Activated B cell treated with CpG ODN at 0.5 μM for 24 hours (primary cell): ENCODE measurements at regions not wholly inside any gene's neighbourhood (a gene's known extent, or its start where the extent isn't known, plus 50 kb on each side); places are given as distances from the start of the nearest gene placed in this dataset.

Source experiments
- ATAC-seq: fragments of 200-7000 bp; cut with Tn5 transposase; one replicate; pipeline ENCODE4 v1.10.0; 2021; ENCODE audit warnings: low read depth, mild to moderate bottlenecking, moderate library complexity
- CTCF ChIA-PET: fragments of 350-600 bp; sonication (Branson Sonifier 250); formaldehyde crosslinking; loops from one replicate; lab custom pipeline; 2021; ENCODE audit warnings: antibody characterized with exemption; lab: Charles Lee
- POLR2A ChIA-PET: fragments of 350-600 bp; sonication (Branson Sonifier 250); formaldehyde crosslinking; loops from one replicate; lab custom pipeline; 2021; ENCODE audit warnings: antibody characterized with exemption; lab: Charles Lee
- DNase-seq: peaks from one replicate; pipeline ENCODE4 v3.0.0; 2022
- H3K27ac Mint-ChIP-seq: one replicate; pipeline ENCODE4 v1.8.0; 2020; ENCODE audit warnings: mixed read lengths
- H3K27me3 Mint-ChIP-seq: one replicate; pipeline ENCODE4 v1.8.0; 2021; ENCODE audit warnings: mixed read lengths
- H3K36me3 Mint-ChIP-seq: one replicate; pipeline ENCODE4 v1.8.0; 2021; ENCODE audit warnings: low read depth, mixed read lengths
- H3K4me1 Mint-ChIP-seq: one replicate; pipeline ENCODE4 v1.8.0; 2021; ENCODE audit warnings: mixed read lengths
- H3K4me3 Mint-ChIP-seq: one replicate; pipeline ENCODE4 v1.8.0; 2020; ENCODE audit warnings: mild to moderate bottlenecking, mixed read lengths
- H3K9me3 Mint-ChIP-seq: one replicate; pipeline ENCODE4 v1.8.0; 2020; ENCODE audit warnings: mixed read lengths
- CTCF ChIP-seq: fragments of 200-600 bp; IDR thresholded peaks from one replicate; pipeline ENCODE4 v1.8.0; 2022; ENCODE audit warnings: antibody characterized with exemption, mild to moderate bottlenecking
- intact Hi-C: fragments of 100-400 bp; cut with micrococcal nuclease; formaldehyde crosslinking; loops from one replicate; pipeline ENCODE4 v1.15.1; 2024

GRCh38 chr11:115617767-115618166 lies 113.6 kb upstream of the CADM1 start:
- no peak for TF ChIP-seq CTCF
- Mint-ChIP-seq H3K27ac (no peak overlapping the region), H3K4me1 (no peaks in the 10 kb centered on the region), H3K4me3 (no peak overlapping the region), H3K36me3 (no peaks in the 10 kb centered on the region), H3K9me3 (no peaks in the 10 kb centered on the region), H3K27me3 (no peaks in the 10 kb centered on the region)
- no peak for ATAC-seq
- ChIA-PET CTCF (no interaction called here), POLR2A (no interaction called here)
- no peak for DNase-seq
- intact Hi-C loops = no loop called here

GRCh38 chr11:115616971-115617370 lies 112.8 kb upstream of the CADM1 start:
- intact Hi-C loops = no loop called here
- H3K27ac Mint-ChIP-seq = no peak overlapping the region
- POLR2A ChIA-PET = no interaction called here
- no peak overlapping the region for H3K4me3 Mint-ChIP-seq
- no peak for ATAC-seq
- no peaks in the 10 kb centered on the region for H3K36me3 Mint-ChIP-seq
- CTCF ChIA-PET = no interaction called here
- TF ChIP-seq CTCF = no peak
- DNase-seq = no peak
- H3K27me3 Mint-ChIP-seq = no peaks in the 10 kb centered on the region
- H3K9me3 Mint-ChIP-seq = no peaks in the 10 kb centered on the region
- no peaks in the 10 kb centered on the region for H3K4me1 Mint-ChIP-seq

- Mint-ChIP-seq H3K27me3 (no peaks in the 10 kb centered on the region), H3K36me3 (no peaks in the 10 kb centered on the region), H3K4me3 (no peak overlapping the region), H3K4me1 (no peaks in the 10 kb centered on the region), H3K27ac (no peak overlapping the region), H3K9me3 (peaks cover 3% of the 10 kb centered on the region)
- intact Hi-C loops = no loop called here
- DNase-seq (no peak), ATAC-seq (no peak)
- ChIA-PET POLR2A (no interaction called here), CTCF (no interaction called here)
- TF ChIP-seq CTCF = no peak
These were observed 109.9 kb upstream of the CADM1 start for GRCh38 chr11:115613986-115614632.

GRCh38 chr11:115613004-115613403 lies 108.8 kb upstream of the CADM1 start:
- Mint-ChIP-seq H3K36me3 (no peaks in the 10 kb centered on the region), H3K27me3 (no peaks in the 10 kb centered on the region), H3K9me3 (peaks cover 3% of the 10 kb centered on the region), H3K4me3 (no peak overlapping the region), H3K4me1 (no peaks in the 10 kb centered on the region), H3K27ac (no peak overlapping the region)
- intact Hi-C loops = no loop called here
- POLR2A ChIA-PET = no interaction called here
- no peak for ATAC-seq
- DNase-seq = no peak
- CTCF ChIA-PET = no interaction called here
- no peak for TF ChIP-seq CTCF

- Mint-ChIP-seq H3K27me3 (no peaks in the 10 kb centered on the region), H3K9me3 (peaks cover 3% of the 10 kb centered on the region), H3K27ac (no peak overlapping the region), H3K4me1 (no peaks in the 10 kb centered on the region), H3K4me3 (no peak overlapping the region), H3K36me3 (no peaks in the 10 kb centered on the region)
- ChIA-PET CTCF (no interaction called here), POLR2A (no interaction called here)
- ATAC-seq (no peak), DNase-seq (no peak)
- no peak for TF ChIP-seq CTCF
- intact Hi-C loops = no loop called here
These were observed 108.0 kb upstream of the CADM1 start for GRCh38 chr11:115612046-115612730.
